Smooth muscle cell (in vitro differentiated cells): ENCODE measurements at regions not wholly inside any gene's neighbourhood (a gene's known extent, or its start where the extent isn't known, plus 50 kb on each side); places are given as distances from the start of the nearest gene placed in this dataset.
"Not testable (repeated sequence)": the region's sequence is repeated elsewhere in the genome, so short reads cannot be mapped to it uniquely, and the experiment has no call there.

Experiments used
- DNase-seq: peaks from one replicate; lab custom pipeline; 2025; ENCODE audit not compliant: unreplicated experiment; lab: John Stamatoyannopoulos, UW
- H2AFZ ChIP-seq: fragments of 200-600 bp; sonication (generic); 2 replicates; pipeline ENCODE4 v1.6.0; 2016; ENCODE audit warnings: antibody characterized with exemption, low read depth, mild to moderate bottlenecking
- H3F3A ChIP-seq: fragments of 200-600 bp; sonication (generic); 2 replicates; pipeline ENCODE4 v1.6.0; 2017; ENCODE audit warnings: antibody characterized with exemption, low read depth
- H3K27ac ChIP-seq: fragments of 200-600 bp; sonication (generic); 2 replicates; pipeline ENCODE4 v1.5.1; 2016; ENCODE audit warnings: low read depth, mild to moderate bottlenecking
- H3K27me3 ChIP-seq: fragments of 200-600 bp; sonication (generic); 2 replicates; pipeline ENCODE4 v1.6.1; 2016; ENCODE audit warnings: low read depth, mild to moderate bottlenecking
- H3K36me3 ChIP-seq: fragments of 200-600 bp; sonication (generic); 2 replicates; pipeline ENCODE4 v1.5.1; 2016; ENCODE audit warnings: low read depth
- H3K4me1 ChIP-seq: fragments of 200-600 bp; sonication (generic); 2 replicates; pipeline ENCODE4 v1.5.1; 2016; ENCODE audit warnings: low read depth
- H3K4me2 ChIP-seq: fragments of 200-600 bp; sonication (generic); 2 replicates; pipeline ENCODE4 v1.6.0; 2016; ENCODE audit warnings: mild to moderate bottlenecking
- H3K4me3 ChIP-seq: fragments of 200-600 bp; sonication (generic); 2 replicates; pipeline ENCODE4 v1.5.1; 2016; ENCODE audit warnings: mild to moderate bottlenecking
- H3K79me2 ChIP-seq: fragments of 200-600 bp; sonication (generic); 2 replicates; pipeline ENCODE4 v1.6.0; 2016; ENCODE audit warnings: low read depth, mild to moderate bottlenecking
- H3K9ac ChIP-seq: fragments of 200-600 bp; sonication (generic); 2 replicates; pipeline ENCODE4 v1.6.0; 2016; ENCODE audit warnings: low read depth
- H3K9me3 ChIP-seq: fragments of 200-600 bp; sonication (generic); replicated peaks from 2 replicates; pipeline ENCODE4 v1.5.1; 2016; ENCODE audit warnings: low read depth
- H4K20me1 ChIP-seq: fragments of 200-600 bp; sonication (generic); 2 replicates; pipeline ENCODE4 v1.6.0; 2016; ENCODE audit warnings: low read depth
- WGBS: methylation state at CpG from one replicate; pipeline ENCODE4 v1.1.7; 2016; ENCODE audit warnings: low lambda C conversion rate; 5-methylcytosine and 5-hydroxymethylcytosine counted together
- TF ChIP-seq, protein P1 (sequence below): fragments of 200-600 bp; sonication (generic); IDR thresholded peaks from 2 replicates; pipeline ENCODE4 v1.5.1; 2017; ENCODE audit warnings: borderline replicate concordance, mild to moderate bottlenecking, antibody characterized with exemption; ENCODE audit not compliant: insufficient read depth, poor library complexity, severe bottlenecking

DNA sequence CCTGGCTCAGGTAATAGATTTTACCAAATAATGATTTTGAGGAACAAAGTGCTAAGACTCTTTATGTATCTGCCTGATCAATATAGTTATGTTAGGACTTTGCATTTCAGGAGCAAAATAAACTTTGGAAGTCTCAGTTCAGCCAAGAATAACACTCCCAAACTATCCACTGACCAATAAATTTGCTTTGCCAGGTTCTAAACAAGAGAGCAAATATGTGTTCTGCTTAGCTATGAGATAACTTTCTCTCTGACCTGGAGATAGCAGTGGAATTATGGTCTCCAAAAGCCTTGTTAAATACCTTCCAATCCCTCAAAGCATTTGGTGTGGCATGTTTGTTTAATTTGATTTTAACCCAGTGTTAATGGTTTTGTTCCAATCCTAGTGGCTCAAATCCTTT, 1541.1 kb downstream of the FAM181B start:
- Histone ChIP-seq H3F3A (no peaks in the 10 kb centered on the region), H3K27me3 (no peaks in the 10 kb centered on the region), H3K9ac (no peak overlapping the region), H3K36me3 (no peaks in the 10 kb centered on the region), H3K4me2 (no peak overlapping the region), H4K20me1 (no peaks in the 10 kb centered on the region), H3K27ac (no peak overlapping the region), H3K4me1 (no peaks in the 10 kb centered on the region), H2AFZ (no peak overlapping the region), H3K4me3 (no peak overlapping the region), H3K79me2 (no peaks in the 10 kb centered on the region), H3K9me3 (no peaks in the 10 kb centered on the region)
- TF ChIP-seq, protein P1, sequence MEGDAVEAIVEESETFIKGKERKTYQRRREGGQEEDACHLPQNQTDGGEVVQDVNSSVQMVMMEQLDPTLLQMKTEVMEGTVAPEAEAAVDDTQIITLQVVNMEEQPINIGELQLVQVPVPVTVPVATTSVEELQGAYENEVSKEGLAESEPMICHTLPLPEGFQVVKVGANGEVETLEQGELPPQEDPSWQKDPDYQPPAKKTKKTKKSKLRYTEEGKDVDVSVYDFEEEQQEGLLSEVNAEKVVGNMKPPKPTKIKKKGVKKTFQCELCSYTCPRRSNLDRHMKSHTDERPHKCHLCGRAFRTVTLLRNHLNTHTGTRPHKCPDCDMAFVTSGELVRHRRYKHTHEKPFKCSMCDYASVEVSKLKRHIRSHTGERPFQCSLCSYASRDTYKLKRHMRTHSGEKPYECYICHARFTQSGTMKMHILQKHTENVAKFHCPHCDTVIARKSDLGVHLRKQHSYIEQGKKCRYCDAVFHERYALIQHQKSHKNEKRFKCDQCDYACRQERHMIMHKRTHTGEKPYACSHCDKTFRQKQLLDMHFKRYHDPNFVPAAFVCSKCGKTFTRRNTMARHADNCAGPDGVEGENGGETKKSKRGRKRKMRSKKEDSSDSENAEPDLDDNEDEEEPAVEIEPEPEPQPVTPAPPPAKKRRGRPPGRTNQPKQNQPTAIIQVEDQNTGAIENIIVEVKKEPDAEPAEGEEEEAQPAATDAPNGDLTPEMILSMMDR: no peak
- no peak for DNase-seq

DNA sequence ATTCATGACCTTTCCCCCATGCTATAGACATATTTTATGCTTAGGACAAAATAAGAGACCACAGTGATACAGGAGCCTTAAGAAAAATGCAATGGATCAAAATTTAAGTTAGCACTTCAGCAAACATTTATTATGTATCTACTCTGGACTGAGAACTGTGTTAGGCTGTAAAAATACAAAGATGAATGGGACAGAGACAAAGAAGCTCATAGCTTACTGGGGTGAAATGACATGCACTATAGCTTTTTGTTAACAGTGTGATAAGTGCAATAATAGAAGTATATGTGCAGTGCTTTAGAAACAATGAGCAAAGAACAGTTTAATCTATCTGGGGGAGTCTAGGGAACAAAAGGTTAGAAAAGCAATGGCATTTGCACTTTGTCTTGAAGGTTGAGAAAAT, 1543.1 kb downstream of the FAM181B start:
- H3F3A ChIP-seq: no peaks in the 10 kb centered on the region
- H3K9me3 ChIP-seq: no peaks in the 10 kb centered on the region
- TF ChIP-seq, protein P1: no peak
- H3K4me1 ChIP-seq: no peaks in the 10 kb centered on the region
- no peak overlapping the region for H3K4me2 ChIP-seq
- H4K20me1 ChIP-seq: no peaks in the 10 kb centered on the region
- no peak for DNase-seq
- no peak overlapping the region for H2AFZ ChIP-seq
- H3K9ac ChIP-seq: no peak overlapping the region
- no peak overlapping the region for H3K27ac ChIP-seq
- H3K27me3 ChIP-seq: no peaks in the 10 kb centered on the region
- H3K36me3 ChIP-seq: no peaks in the 10 kb centered on the region
- H3K4me3 ChIP-seq: no peak overlapping the region
- H3K79me2 ChIP-seq: no peaks in the 10 kb centered on the region

DNA sequence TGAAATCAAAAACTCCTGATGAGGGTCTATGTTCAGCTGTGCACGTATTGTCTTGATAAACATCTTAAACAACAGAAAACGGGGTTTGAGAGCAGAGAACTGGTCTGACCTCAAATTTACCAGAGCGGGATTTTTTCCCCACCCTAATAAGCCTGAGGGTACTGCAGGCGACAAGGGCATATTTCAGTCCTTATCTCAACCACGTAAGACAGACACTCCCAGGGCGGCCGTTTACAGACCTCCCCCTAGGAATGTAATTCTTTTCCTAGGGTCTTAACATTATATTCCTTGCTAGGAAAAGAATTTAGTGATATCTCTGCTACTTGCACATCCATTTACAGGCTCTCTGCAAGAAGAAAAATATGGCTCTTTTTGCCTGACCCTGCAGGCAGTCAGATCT, 1546.6 kb downstream of the FAM181B start:
- H3K9ac ChIP-seq, H3K79me2 ChIP-seq, H3K36me3 ChIP-seq, H3F3A ChIP-seq, H4K20me1 ChIP-seq, H2AFZ ChIP-seq, H3K4me2 ChIP-seq, H3K4me3 ChIP-seq, H3K27ac ChIP-seq, DNase-seq, H3K27me3 ChIP-seq, H3K4me1 ChIP-seq, H3K9me3 ChIP-seq: not testable (repeated sequence)
- WGBS: 84% methylated on average over 7 of the region's 7 CpGs

DNA sequence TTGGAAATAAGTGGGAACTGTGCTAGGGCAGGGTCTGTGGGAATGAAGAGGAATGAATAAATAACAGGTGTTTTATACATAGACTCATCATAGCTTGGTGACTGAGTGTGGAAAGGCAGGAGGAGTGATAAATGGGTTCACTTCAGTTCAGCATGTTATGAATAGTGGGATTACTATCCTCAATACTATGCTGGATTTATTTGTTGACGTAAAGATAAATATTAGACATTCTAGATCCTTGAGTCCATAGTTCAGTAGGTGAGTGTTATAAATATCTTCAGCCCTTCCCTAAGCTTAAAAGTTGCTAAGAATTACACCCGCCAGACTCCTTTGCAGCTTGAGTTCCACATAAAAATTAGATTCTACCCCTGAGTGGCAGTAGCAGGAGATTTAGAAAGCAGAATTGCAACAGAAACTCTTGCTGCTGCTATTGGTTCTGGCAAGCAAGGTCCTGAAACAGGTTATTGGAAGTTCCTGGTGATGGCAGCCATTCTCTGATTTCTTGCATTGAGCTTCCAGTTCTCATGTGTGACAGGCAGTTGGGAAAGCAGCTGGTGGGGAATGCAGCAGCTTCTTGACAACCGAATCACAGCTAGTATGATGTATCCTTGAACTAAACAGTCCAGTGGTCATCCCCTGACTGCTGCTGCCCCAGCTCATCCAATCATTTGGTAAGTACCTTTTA, 1558.9 kb downstream of the FAM181B start:
- WGBS: 95% methylated on average over 3 of the region's 3 CpGs
- no peak overlapping the region for H3K4me3 ChIP-seq
- no peaks in the 10 kb centered on the region for H3K27me3 ChIP-seq
- DNase-seq: no peak
- no peaks in the 10 kb centered on the region for H3K4me1 ChIP-seq
- H2AFZ ChIP-seq: no peak overlapping the region
- H3K4me2 ChIP-seq: no peak overlapping the region
- H3K36me3 ChIP-seq: no peaks in the 10 kb centered on the region
- TF ChIP-seq, protein P1: no peak
- H3K9me3 ChIP-seq: no peaks in the 10 kb centered on the region
- H3K27ac ChIP-seq: no peak overlapping the region
- no peaks in the 10 kb centered on the region for H3F3A ChIP-seq
- H3K9ac ChIP-seq: no peak overlapping the region
- no peaks in the 10 kb centered on the region for H3K79me2 ChIP-seq
- no peaks in the 10 kb centered on the region for H4K20me1 ChIP-seq
